ENCODE measurements at regions not wholly inside any gene's neighbourhood (a gene's known extent, or its start where the extent isn't known, plus 50 kb on each side); places are given as distances from the start of the nearest gene placed in this dataset.
A peak's percentile ranks its signal among the peaks of the same experiment; 100 is the strongest.
"Not testable (repeated sequence)": the region's sequence is repeated elsewhere in the genome, so short reads cannot be mapped to it uniquely, and the experiment has no call there.

DNA sequence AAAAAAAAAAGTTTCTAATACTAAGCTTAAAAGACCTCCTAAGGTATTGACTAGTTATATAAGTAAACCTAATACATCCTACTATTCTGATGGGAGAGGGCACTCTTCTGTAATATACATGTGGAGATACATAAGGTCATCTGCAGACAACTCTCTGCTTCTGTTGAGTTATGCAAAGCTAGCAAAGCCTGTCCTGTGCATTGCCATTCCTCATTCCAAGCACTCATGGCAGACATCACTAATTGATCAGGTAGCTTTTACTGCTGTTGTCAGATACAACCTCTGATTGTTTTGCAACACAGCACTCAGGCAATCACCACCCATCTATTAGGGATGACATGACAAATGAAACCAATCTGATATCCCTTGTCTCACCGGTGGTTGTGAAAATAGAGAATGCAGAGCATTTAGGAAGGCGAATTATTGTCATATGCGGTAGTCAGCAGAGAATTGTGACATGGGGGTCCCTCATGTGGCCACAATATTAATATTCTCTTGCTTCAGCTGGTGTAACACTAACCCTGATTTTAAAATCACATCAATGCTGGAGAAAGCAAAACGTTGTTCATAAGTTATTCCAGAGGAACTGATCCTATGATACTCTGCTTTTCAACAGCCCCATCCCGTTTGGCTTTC lies 416.5 kb upstream of the GYPC start:
- H3K36me3 Mint-ChIP-seq = no peaks in the 10 kb centered on the region
- no peaks in the 10 kb centered on the region for H3K9me3 Mint-ChIP-seq
- no peaks in the 10 kb centered on the region for H3K27me3 Mint-ChIP-seq
- ATAC-seq (replicated peaks) (no peak), DNase-seq (no peak)
- H3K27ac Mint-ChIP-seq = no peak overlapping the region
- no peak overlapping the region for H3K4me3 Mint-ChIP-seq
- no peaks in the 10 kb centered on the region for H3K4me1 Mint-ChIP-seq

DNA sequence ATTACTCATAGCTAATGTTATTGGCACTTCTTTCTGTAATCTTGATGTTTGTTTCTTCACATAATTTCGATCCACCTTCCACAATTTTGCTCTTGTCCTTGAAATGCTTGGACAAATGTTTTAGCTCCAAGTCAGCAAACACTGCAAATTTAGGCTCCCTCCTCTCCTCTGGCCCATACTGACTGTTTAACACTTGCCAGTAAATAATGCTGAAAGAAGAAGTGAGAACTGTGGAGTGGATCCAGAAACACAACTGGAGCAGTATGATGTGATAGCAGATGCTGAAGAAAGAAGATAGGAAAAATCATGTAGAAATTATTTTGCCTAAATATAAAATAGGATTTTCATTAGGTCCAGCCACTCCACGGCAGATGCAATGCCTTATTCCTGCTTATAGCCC lies 415.0 kb upstream of the GYPC start:
- Mint-ChIP-seq H3K36me3 (no peaks in the 10 kb centered on the region), H3K27ac (no peak overlapping the region), H3K9me3 (no peaks in the 10 kb centered on the region), H3K27me3 (no peaks in the 10 kb centered on the region), H3K4me1 (no peaks in the 10 kb centered on the region), H3K4me3 (no peak overlapping the region)
- DNase-seq = no peak
- ATAC-seq (replicated peaks) = no peak

DNA sequence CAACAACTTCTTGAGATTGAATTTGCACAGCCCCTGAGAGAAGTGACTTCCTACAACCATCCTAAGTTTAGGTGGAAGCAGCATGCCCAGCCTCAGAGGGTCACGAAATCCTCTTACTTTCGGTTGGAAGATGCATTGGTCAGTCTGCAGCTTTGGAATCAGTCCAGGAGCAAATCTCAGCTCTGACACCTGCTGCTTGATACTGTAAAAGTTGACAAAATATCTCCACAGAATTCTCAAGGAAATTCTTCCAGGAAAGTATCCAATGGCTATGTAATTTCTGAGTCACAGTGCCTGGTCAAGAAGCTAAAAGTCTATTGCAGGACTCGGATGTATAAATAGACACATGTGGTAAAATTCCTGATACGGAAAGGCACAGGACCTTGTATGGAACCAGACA lies 414.5 kb upstream of the GYPC start:
- Mint-ChIP-seq H3K4me3 (no peak overlapping the region), H3K27ac (no peak overlapping the region), H3K36me3 (no peaks in the 10 kb centered on the region), H3K9me3 (no peaks in the 10 kb centered on the region), H3K27me3 (no peaks in the 10 kb centered on the region), H3K4me1 (no peaks in the 10 kb centered on the region)
- ATAC-seq (replicated peaks) (no peak), DNase-seq (no peak)

DNA sequence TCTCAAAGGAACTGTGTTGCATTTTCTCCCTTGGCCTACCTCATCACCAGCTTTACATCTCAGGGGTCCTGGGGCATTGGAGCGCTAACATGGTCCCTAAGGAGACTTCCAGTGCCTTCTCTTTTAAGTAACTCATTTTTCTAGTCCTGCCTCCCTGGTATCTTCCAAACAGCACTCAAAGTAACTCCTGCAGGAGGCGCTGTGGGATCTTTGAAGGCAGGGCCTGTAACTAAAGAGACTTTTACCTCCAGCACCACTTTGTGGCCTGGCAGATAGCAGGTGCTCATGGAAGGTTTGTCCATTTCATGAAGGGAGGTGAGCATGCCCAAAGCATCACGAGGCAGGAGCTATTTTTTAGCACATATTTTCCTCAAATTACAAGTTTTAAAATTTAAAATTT lies 411.0 kb upstream of the GYPC start:
- no peaks in the 10 kb centered on the region for H3K9me3 Mint-ChIP-seq
- no peaks in the 10 kb centered on the region for H3K4me1 Mint-ChIP-seq
- DNase-seq (no peak), ATAC-seq (replicated peaks) (peak in 1 of 2 donors; percentile 39)
- no peaks in the 10 kb centered on the region for H3K27me3 Mint-ChIP-seq
- no peak overlapping the region for H3K4me3 Mint-ChIP-seq
- no peaks in the 10 kb centered on the region for H3K36me3 Mint-ChIP-seq
- no peak overlapping the region for H3K27ac Mint-ChIP-seq

DNA sequence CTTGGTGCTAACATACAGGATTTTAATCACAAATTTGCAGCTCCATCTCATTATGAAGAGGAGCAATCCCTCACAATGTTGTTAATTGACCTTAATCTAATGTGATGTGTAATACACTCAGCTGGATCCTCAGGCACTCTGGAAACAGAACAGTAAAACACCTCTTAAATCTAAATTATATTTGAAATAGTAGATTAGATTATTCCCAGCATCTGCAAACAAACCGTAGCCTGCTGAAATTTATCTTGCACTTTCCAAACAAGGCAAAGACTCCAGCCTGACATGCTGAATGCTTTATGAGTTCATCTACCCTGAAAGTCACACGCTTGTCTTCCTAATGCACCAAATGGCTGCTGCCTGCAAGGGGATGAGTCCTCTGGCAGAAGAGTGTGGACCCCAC lies 402.3 kb upstream of the GYPC start:
- DNase-seq (no peak), ATAC-seq (replicated peaks) (no peak)
- no peak overlapping the region for H3K27ac Mint-ChIP-seq
- no peak overlapping the region for H3K4me3 Mint-ChIP-seq
- H3K9me3 Mint-ChIP-seq = peaks cover 0 to 2% of the 10 kb centered on the region in 2 donors
- no peaks in the 10 kb centered on the region for H3K4me1 Mint-ChIP-seq
- H3K27me3 Mint-ChIP-seq = no peaks in the 10 kb centered on the region
- no peaks in the 10 kb centered on the region for H3K36me3 Mint-ChIP-seq

DNA sequence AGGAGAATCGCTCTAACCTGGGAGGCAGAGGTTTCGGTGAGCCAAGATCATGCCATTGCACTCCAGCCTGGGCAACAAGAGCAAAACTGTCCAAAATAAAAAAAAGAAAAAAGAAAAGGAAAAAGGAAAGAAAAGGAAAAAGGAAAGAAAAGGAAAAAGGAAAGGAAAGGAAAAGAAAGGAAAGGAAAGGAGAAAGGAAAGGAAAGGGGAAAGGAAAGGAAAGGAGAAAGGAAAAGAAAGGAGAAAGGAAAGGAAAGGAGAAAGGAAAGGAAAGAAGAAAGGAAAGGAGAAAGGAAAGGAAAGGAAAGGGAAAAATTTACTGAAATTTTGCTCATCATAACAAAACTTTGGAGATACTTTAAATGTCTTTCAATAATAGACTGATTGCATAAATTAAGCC lies 391.3 kb upstream of the GYPC start:
- ATAC-seq (replicated peaks) = no peak
- Mint-ChIP-seq H3K4me1 (no peaks in the 10 kb centered on the region), H3K9me3 (no peaks in the 10 kb centered on the region), H3K27me3 (peaks cover 0 to 5% of the 10 kb centered on the region in 2 donors), H3K27ac (no peak overlapping the region), H3K4me3 (no peak overlapping the region), H3K36me3 (no peaks in the 10 kb centered on the region)
- no peak for DNase-seq

DNA sequence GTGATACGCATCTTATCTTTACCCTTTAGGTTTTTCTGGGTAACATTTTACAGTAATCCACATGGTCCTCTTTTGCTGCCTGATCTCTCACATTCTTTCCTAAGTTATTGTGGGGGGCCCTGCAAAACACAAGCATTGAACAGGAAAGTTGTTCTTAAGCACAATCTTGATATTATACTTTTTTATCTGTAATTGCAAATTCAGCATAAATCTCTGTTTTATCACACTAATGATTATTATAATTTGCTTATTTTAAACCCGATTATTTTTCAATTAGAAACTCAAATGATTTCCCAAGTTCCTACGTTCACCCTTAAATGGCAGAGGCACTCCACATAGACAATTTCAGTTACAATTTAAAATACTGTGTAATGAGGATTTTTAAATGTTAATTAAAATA lies 386.0 kb upstream of the GYPC start:
- Mint-ChIP-seq H3K4me3 (no peak overlapping the region), H3K9me3 (no peaks in the 10 kb centered on the region), H3K27ac (no peak overlapping the region), H3K27me3 (no peaks in the 10 kb centered on the region), H3K4me1 (no peaks in the 10 kb centered on the region), H3K36me3 (no peaks in the 10 kb centered on the region)
- DNase-seq (no peak), ATAC-seq (replicated peaks) (no peak)

DNA sequence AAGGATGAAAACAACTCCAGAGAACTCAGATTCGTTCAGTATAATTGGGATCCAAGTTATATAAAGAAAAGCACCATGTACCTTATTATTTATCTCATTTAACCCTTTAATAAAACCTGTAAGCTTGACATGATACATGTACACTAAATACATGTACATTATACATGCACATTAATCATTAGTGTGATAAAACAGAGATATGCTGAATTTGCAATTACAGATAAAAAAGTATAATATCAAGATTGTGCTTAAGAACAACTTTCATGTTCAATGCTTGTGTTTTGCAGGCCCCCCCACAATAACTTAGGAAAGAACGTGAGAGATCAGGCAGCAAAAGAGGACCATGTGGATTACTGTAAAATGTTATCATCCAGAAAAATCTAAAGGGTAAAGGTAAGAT lies 385.4 kb upstream of the GYPC start:
- Mint-ChIP-seq H3K36me3 (no peaks in the 10 kb centered on the region), H3K27me3 (no peaks in the 10 kb centered on the region), H3K9me3 (no peaks in the 10 kb centered on the region), H3K27ac (no peak overlapping the region), H3K4me3 (no peak overlapping the region), H3K4me1 (no peaks in the 10 kb centered on the region)
- ATAC-seq (replicated peaks) = no peak
- no peak for DNase-seq

DNA sequence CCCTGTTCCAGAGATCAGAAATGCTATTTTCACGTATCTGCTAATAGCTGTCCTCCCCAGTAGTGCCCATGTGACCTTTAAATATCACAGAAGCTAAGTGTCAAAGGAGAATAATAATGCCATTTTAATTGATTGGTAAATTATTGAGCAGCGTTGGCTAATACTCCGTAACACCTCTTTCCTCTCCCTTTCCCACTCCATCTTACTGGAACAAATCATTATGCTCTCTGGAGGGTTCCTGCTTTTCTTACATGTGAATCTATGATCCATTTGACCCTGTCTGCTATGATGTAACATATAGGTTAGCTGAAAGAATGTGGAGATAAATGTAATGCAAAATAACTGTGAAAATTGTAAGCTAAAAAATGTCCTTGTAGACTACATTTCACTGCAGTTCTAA lies 383.6 kb upstream of the GYPC start:
- H3K9me3 Mint-ChIP-seq = no peaks in the 10 kb centered on the region
- no peak overlapping the region for H3K4me3 Mint-ChIP-seq
- ATAC-seq (replicated peaks) = no peak
- no peaks in the 10 kb centered on the region for H3K36me3 Mint-ChIP-seq
- H3K27ac Mint-ChIP-seq = no peak overlapping the region
- no peaks in the 10 kb centered on the region for H3K27me3 Mint-ChIP-seq
- no peak for DNase-seq
- H3K4me1 Mint-ChIP-seq = no peaks in the 10 kb centered on the region

DNA sequence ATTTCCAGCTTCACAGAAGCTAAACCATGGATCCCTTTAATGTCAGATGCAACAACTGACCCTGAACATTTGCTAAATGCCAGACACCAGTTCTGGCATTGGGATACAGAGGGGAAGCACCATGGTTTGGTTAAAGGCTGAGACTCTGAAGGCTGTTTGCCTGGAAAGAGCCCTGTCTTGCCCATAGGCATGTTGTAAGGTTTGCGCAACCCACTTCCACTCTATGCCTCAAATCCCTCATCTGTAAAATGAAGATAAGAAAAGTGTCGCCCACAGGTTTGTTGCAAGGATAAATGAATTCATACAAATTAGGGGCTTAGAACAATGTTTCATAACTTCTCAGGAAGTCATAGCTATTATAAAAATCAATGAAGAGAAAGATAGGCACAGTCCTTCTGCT lies 380.9 kb upstream of the GYPC start:
- ATAC-seq (replicated peaks) = no peak
- Mint-ChIP-seq H3K36me3 (no peaks in the 10 kb centered on the region), H3K4me3 (no peak overlapping the region), H3K27ac (no peak overlapping the region), H3K9me3 (no peaks in the 10 kb centered on the region), H3K4me1 (no peaks in the 10 kb centered on the region), H3K27me3 (no peaks in the 10 kb centered on the region)
- DNase-seq = no peak

DNA sequence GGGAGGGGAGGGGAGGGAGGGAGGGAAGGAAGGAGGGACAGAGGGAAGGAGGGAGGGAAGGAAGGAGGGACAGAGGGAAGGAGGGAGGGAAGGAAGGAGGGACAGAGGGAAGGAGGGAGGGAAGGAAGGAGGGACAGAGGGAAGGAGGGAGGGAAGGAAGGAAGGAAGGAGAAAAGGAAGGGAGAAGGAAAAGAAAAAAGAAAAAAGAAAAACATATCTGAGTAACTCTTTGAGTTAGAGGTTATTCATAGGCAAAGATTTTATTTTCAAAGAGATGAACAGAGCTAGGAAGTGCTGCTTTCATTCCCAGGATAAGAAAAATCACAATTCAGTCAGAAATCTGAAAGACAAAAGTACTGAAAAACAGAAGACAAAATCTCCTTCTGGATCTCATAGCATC lies 379.7 kb upstream of the GYPC start:
- not testable (repeated sequence) for H3K9me3 Mint-ChIP-seq; DNase-seq; H3K27me3 Mint-ChIP-seq; H3K4me1 Mint-ChIP-seq; H3K4me3 Mint-ChIP-seq; H3K27ac Mint-ChIP-seq; H3K36me3 Mint-ChIP-seq; ATAC-seq (replicated peaks)

DNA sequence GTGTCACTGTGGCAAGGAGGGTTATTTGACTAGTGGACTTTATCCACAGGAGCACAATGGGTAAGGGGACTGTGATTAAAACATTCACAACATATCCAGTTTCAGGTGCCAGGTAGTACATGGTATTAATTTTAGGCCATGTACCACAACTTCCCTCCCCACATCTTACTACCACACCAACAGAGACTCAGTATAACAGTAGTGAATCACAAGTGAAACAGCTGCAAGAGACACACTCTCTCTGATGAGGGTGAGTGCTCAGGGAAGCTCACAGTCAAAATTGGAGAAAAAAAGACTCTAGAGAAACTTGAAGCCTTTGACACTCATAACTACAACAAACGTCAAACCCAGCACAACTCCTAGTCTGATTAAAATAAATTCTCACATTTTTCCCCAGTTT lies 367.6 kb upstream of the GYPC start:
- peaks cover 0 to 5% of the 10 kb centered on the region in 2 donors for H3K27me3 Mint-ChIP-seq
- no peak overlapping the region for H3K4me3 Mint-ChIP-seq
- ATAC-seq (replicated peaks) = no peak

DNA sequence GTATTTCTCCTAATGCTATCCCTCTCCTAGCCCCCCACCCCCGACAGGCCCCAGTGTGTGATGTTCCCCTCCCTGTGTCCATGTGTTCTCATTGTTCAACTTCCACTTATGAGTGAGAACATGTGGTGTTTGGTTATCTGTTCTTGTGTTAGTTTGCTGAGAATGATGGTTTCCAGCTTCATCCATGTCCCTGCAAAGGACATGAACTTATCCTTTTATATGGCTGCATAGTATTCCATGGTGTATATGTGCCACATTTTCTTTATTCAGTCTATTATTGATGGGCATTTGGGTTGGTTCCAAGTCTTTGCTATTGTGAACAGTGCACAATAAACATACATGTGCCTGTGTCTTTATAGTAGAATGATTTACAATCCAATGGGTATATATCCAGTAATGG lies 362.0 kb upstream of the GYPC start:
- H3K9me3 Mint-ChIP-seq; H3K36me3 Mint-ChIP-seq; H3K27ac Mint-ChIP-seq; H3K4me3 Mint-ChIP-seq; H3K4me1 Mint-ChIP-seq; H3K27me3 Mint-ChIP-seq; ATAC-seq (replicated peaks); DNase-seq: not testable (repeated sequence)

More for the DNA sequence above, 367.6 kb upstream of the GYPC start:
- DNase-seq = no peak
- Mint-ChIP-seq H3K9me3 (peaks cover 3 to 4% of the 10 kb centered on the region in 2 donors), H3K4me1 (no peaks in the 10 kb centered on the region), H3K36me3 (no peaks in the 10 kb centered on the region), H3K27ac (no peak overlapping the region)

DNA sequence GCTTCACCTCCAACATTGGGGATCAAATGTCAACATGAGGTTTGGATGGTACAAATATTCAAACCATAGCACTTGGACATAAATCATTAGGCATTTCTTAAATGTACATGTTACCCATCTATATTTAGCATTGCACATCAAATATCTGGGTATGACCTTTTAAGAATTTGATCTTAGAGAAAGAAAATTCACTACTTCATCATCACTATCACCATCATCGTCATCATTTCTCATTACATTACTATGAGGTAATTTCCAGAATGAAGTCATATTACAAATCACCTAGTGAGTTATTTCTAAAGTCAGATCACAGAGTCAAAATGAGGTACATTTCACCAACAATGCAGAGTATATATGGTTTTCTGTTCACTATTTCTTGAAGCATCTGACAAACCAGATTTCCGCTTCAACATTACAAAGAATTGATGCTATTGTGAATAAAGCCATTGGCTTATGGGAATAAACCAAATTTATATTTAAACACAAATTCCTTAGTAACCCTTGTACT lies 356.4 kb upstream of the GYPC start:
- Mint-ChIP-seq H3K27ac (no peak overlapping the region), H3K36me3 (no peaks in the 10 kb centered on the region), H3K9me3 (peaks cover 0 to 1% of the 10 kb centered on the region in 2 donors), H3K27me3 (no peaks in the 10 kb centered on the region), H3K4me3 (no peak overlapping the region), H3K4me1 (no peaks in the 10 kb centered on the region)
- DNase-seq (no peak), ATAC-seq (replicated peaks) (no peak)

DNA sequence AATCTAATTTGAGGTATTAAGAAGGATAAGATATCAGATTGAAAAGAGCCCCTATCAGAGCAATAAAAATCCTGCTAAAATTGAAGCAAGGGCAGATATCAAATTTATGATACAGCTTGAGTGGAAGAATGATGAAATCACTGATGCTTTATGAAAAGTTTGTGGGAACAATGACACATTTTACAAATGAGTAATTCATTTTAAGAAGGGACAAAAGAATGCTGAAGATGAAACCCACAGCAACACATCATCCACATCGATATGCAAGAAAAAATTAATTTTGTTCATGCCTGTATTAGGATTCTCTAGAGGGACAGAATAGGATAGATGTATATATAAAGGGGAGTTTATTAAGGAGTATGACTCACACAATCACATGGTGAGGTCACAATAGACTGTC lies 355.6 kb upstream of the GYPC start:
- no peaks in the 10 kb centered on the region for H3K9me3 Mint-ChIP-seq

DNA sequence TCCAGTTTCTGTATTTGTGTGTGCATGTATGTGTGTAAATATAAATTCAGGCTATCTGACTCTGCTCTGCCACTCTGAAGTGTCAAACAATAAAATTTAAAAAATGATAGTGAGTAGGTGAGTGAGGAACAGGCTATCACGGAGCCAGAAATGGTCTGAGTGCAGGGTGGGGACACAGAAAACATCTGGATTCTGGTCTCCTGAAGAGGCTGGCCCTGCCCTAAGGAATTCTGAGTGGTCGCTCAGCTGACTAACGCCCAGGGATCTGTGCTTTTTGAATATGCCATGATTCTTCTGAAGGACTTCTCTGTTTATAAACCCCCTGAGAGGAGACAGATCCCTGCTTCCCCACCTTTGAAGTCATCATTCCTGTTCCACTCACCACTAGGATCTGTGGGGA lies 353.9 kb upstream of the GYPC start:
- no peak for ATAC-seq (replicated peaks)
- Mint-ChIP-seq H3K9me3 (no peaks in the 10 kb centered on the region), H3K4me1 (no peaks in the 10 kb centered on the region), H3K36me3 (no peaks in the 10 kb centered on the region), H3K27ac (no peak overlapping the region), H3K4me3 (no peak overlapping the region), H3K27me3 (no peaks in the 10 kb centered on the region)
- no peak for DNase-seq

More for the DNA sequence above, 355.6 kb upstream of the GYPC start:
- H3K4me3 Mint-ChIP-seq = no peak overlapping the region
- no peaks in the 10 kb centered on the region for H3K4me1 Mint-ChIP-seq
- no peak for ATAC-seq (replicated peaks)
- H3K27me3 Mint-ChIP-seq = no peaks in the 10 kb centered on the region
- no peaks in the 10 kb centered on the region for H3K36me3 Mint-ChIP-seq
- H3K27ac Mint-ChIP-seq = no peak overlapping the region
- no peak for DNase-seq
